ENCODE measurements at regions not wholly inside any gene's neighbourhood (a gene's known extent, or its start where the extent isn't known, plus 50 kb on each side); places are given as distances from the start of the nearest gene placed in this dataset.

DNA sequence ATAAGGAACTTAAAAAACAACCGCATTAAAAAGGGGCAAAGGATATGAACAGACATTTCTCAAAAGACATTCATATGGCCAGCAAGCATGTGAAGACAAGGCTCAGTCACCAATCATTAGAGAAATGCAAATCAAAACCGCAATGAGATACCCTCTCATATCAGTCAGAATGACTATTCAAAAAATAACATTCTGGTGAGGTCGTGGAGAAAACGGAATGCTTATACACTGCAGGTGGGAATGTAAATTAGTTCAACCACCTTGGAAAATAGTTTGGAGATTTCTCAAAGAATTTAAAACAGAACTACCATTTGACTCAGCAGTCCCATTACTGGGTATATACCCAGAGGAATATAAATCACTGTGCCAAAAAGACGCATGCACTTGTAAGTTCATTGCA is 496.6 kb upstream of the SGO1 start:
- H3K9me3 Mint-ChIP-seq: peaks cover 9% of the 10 kb centered on the region
- ATAC-seq: peak; percentile 48; the same call in 1 of the 2 replicates
- no peak for TF ChIP-seq ESRRA (CRISPR knock-in tag; IDR thresholded peaks at IDR 0.05; ENCODE audit: borderline replicate concordance)
- TF ChIP-seq, protein P1, sequence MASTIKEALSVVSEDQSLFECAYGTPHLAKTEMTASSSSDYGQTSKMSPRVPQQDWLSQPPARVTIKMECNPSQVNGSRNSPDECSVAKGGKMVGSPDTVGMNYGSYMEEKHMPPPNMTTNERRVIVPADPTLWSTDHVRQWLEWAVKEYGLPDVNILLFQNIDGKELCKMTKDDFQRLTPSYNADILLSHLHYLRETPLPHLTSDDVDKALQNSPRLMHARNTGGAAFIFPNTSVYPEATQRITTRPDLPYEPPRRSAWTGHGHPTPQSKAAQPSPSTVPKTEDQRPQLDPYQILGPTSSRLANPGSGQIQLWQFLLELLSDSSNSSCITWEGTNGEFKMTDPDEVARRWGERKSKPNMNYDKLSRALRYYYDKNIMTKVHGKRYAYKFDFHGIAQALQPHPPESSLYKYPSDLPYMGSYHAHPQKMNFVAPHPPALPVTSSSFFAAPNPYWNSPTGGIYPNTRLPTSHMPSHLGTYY (CRISPR knock-in tag; IDR thresholded peaks at IDR 0.05): no peak
- TF ChIP-seq, protein P2, sequence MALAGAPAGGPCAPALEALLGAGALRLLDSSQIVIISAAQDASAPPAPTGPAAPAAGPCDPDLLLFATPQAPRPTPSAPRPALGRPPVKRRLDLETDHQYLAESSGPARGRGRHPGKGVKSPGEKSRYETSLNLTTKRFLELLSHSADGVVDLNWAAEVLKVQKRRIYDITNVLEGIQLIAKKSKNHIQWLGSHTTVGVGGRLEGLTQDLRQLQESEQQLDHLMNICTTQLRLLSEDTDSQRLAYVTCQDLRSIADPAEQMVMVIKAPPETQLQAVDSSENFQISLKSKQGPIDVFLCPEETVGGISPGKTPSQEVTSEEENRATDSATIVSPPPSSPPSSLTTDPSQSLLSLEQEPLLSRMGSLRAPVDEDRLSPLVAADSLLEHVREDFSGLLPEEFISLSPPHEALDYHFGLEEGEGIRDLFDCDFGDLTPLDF (CRISPR knock-in tag; IDR thresholded peaks at IDR 0.05): no peak
- TF ChIP-seq NFYB (CRISPR knock-in tag; conservative IDR thresholded peaks at IDR 0.05; ENCODE audit: low read depth): no peak
- no peak for TF ChIP-seq NR2C2 (CRISPR knock-in tag; IDR thresholded peaks at IDR 0.05)
- TF ChIP-seq USF2 (CRISPR knock-in tag; IDR thresholded peaks at IDR 0.05): no peak
- TF ChIP-seq, protein P3, sequence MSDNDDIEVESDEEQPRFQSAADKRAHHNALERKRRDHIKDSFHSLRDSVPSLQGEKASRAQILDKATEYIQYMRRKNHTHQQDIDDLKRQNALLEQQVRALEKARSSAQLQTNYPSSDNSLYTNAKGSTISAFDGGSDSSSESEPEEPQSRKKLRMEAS (CRISPR knock-in tag; IDR thresholded peaks at IDR 0.05): no peak
- no peak for TF ChIP-seq HMGXB4 (CRISPR knock-in tag; IDR thresholded peaks at IDR 0.05)
- no peak for TF ChIP-seq ZNF121 (CRISPR knock-in tag; IDR thresholded peaks at IDR 0.05)
- no peak for TF ChIP-seq NR1H2 (CRISPR knock-in tag; IDR thresholded peaks at IDR 0.05)
- TF ChIP-seq ZNF232 (CRISPR knock-in tag; IDR thresholded peaks at IDR 0.05): no peak
- no peak for TF ChIP-seq SOX15 (CRISPR knock-in tag; IDR thresholded peaks at IDR 0.05)
- no peak for TF ChIP-seq ZNF396 (CRISPR knock-in tag; IDR thresholded peaks at IDR 0.05; ENCODE audit: borderline replicate concordance)
- no peak for TF ChIP-seq CTCF (IDR thresholded peaks at IDR 0.05)
- TF ChIP-seq NFATC4 (CRISPR knock-in tag; IDR thresholded peaks at IDR 0.05): no peak
- TF ChIP-seq MYBL2 (CRISPR knock-in tag; IDR thresholded peaks at IDR 0.05): no peak
- no peak for TF ChIP-seq SMAD4 (CRISPR knock-in tag; IDR thresholded peaks at IDR 0.05)
- no peak for TF ChIP-seq ZNF219 (CRISPR knock-in tag; IDR thresholded peaks at IDR 0.05; ENCODE audit: borderline replicate concordance)
- TF ChIP-seq HMGA2 (CRISPR knock-in tag; IDR thresholded peaks at IDR 0.05): no peak
- TF ChIP-seq, protein P4, sequence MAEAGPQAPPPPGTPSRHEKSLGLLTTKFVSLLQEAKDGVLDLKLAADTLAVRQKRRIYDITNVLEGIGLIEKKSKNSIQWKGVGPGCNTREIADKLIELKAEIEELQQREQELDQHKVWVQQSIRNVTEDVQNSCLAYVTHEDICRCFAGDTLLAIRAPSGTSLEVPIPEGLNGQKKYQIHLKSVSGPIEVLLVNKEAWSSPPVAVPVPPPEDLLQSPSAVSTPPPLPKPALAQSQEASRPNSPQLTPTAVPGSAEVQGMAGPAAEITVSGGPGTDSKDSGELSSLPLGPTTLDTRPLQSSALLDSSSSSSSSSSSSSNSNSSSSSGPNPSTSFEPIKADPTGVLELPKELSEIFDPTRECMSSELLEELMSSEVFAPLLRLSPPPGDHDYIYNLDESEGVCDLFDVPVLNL (CRISPR knock-in tag; IDR thresholded peaks at IDR 0.05; ENCODE audit: borderline replicate concordance, low read depth): no peak
- no peak overlapping the region for H3K4me3 Mint-ChIP-seq
- H3K36me3 Mint-ChIP-seq: peaks cover 4% of the 10 kb centered on the region; the same call in 1 of the 2 replicates
- ChIA-PET CTCF (no interaction called here), POLR2A (no interaction called here)
- H3K4me1 Mint-ChIP-seq: peaks cover 17% of the 10 kb centered on the region
- no peak for DNase-seq (ENCODE audit: low spot score)
- no peak overlapping the region for H3K27ac Mint-ChIP-seq
- no peaks in the 10 kb centered on the region for H3K27me3 Mint-ChIP-seq (ENCODE audit: low read depth)
